H1 (cell line): ENCODE measurements at regions not wholly inside any gene's neighbourhood (a gene's known extent, or its start where the extent isn't known, plus 50 kb on each side); places are given as distances from the start of the nearest gene placed in this dataset.

Experiments
- CTCF ChIA-PET: fragments of 300-600 bp; sonication (Branson Sonifier 250); formaldehyde crosslinking; loops from one replicate; lab custom pipeline; 2021; ENCODE audit not compliant: partially characterized antibody; lab: Charles Lee
- POLR2A ChIA-PET: fragments of 300-600 bp; sonication (Branson Sonifier 250); formaldehyde crosslinking; loops from one replicate; lab custom pipeline; 2021; ENCODE audit warnings: inconsistent platforms; ENCODE audit not compliant: partially characterized antibody; lab: Charles Lee
- DNase-seq, 2 experiments: peaks; one replicate each; pipeline versions ENCODE4 v3.0.0 to v3.0.0-alpha.2; 2010 to 2022; ENCODE audit warnings: low spot score in 2 of 2, low read depth in 1 of 2, mixed read lengths in 1 of 2
- FAIRE-seq: peaks from 2 replicates; lab custom pipeline; 2011; peaks lifted over from hg19 to GRCh38; lab: Jason Lieb, UNC
- H2AFZ ChIP-seq: 2 replicates; pipeline ENCODE4 v1.8.1; 2012; ENCODE audit warnings: low read length, inconsistent platforms
- H2AK5ac ChIP-seq: 2 replicates; pipeline ENCODE4 v1.6.1; 2013; ENCODE audit warnings: low read depth, low read length
- H2BK120ac ChIP-seq: replicated peaks from 2 replicates; pipeline ENCODE3; 2013; ENCODE audit warnings: low read depth, low read length, inconsistent platforms
- H2BK12ac ChIP-seq: 2 replicates; pipeline ENCODE4 v1.6.1; 2013; ENCODE audit warnings: low read depth, low read length
- H2BK15ac ChIP-seq: 2 replicates; pipeline ENCODE4 v1.6.1; 2013; ENCODE audit warnings: low read length
- H2BK20ac ChIP-seq: 2 replicates; pipeline ENCODE4 v1.6.1; 2013; ENCODE audit warnings: low read length
- H2BK5ac ChIP-seq: 2 replicates; pipeline ENCODE4 v1.6.1; 2013; ENCODE audit warnings: low read depth, low read length
- H3K14ac ChIP-seq: 2 replicates; pipeline ENCODE4 v1.6.1; 2013; ENCODE audit warnings: inconsistent platforms; ENCODE audit not compliant: insufficient read length
- H3K18ac ChIP-seq: 2 replicates; pipeline ENCODE4 v1.6.1; 2013; ENCODE audit warnings: low read length; ENCODE audit errors: extremely low read depth
- H3K23ac ChIP-seq: 2 replicates; pipeline ENCODE4 v1.6.1; 2013; ENCODE audit warnings: inconsistent platforms; ENCODE audit not compliant: insufficient read length
- H3K23me2 ChIP-seq: 2 replicates; pipeline ENCODE4 v1.6.1; 2013; ENCODE audit warnings: low read depth, low read length
- H3K27ac ChIP-seq: 2 replicates; pipeline ENCODE4 v1.6.1; 2011; ENCODE audit warnings: low read depth, low read length, inconsistent platforms
- H3K27me3 ChIP-seq, 4 experiments: replicated peaks in 1 of 4; 1 replicate in 1 of 4; 2 replicates in 3 of 4; pipeline versions ENCODE4 v1.6.1 to v1.8.1; 2011 to 2013; ENCODE audit warnings: low read length in 3 of 4, mild to moderate bottlenecking in 3 of 4, inconsistent platforms in 2 of 4, mixed read lengths in 2 of 4, moderate library complexity in 1 of 4; ENCODE audit not compliant: control insufficient read depth in 3 of 4, insufficient read depth in 3 of 4; ENCODE audit errors: extremely low read depth in 1 of 4
- H3K36me3 ChIP-seq, 4 experiments: 2 replicates each; pipeline versions ENCODE4 v1.6.1 to v1.8.1; 2011 to 2013; ENCODE audit warnings: mild to moderate bottlenecking in 4 of 4, low read length in 3 of 4, moderate library complexity in 2 of 4, control low read depth in 1 of 4, inconsistent platforms in 1 of 4; ENCODE audit not compliant: insufficient read depth in 4 of 4, control insufficient read depth in 2 of 4
- H3K4ac ChIP-seq: replicated peaks from 2 replicates; pipeline ENCODE3; 2013; ENCODE audit warnings: low read length, low read depth, mixed read lengths, inconsistent platforms; ENCODE audit not compliant: insufficient read length
- H3K4me1 ChIP-seq, 4 experiments: replicated peaks in 1 of 4; 1 replicate in 1 of 4; 2 replicates in 3 of 4; pipeline versions ENCODE4 v1.6.1 to v1.8.1; 2011 to 2013; ENCODE audit warnings: low read length in 3 of 4, inconsistent platforms in 2 of 4, mixed read lengths in 1 of 4; ENCODE audit not compliant: insufficient read depth in 4 of 4, control insufficient read depth in 3 of 4
- H3K4me2 ChIP-seq, 2 experiments: 2 replicates each; pipeline versions ENCODE4 v1.6.1 to v1.8.1; 2011 to 2013; ENCODE audit warnings: low read depth in 2 of 2, low read length in 2 of 2, control low read depth in 1 of 2, inconsistent platforms in 1 of 2, mild to moderate bottlenecking in 1 of 2; ENCODE audit not compliant: insufficient read depth in 1 of 2
- H3K4me3 ChIP-seq, 4 experiments: fragments of 200-600, 300-600 bp in 1 of 4; sonication (generic), shearing (Covaris generic), sonication (Bioruptor Twin) in 1 of 4; 2 replicates each; pipeline versions ENCODE4 v1.5.1 to v1.8.1; 2011 to 2016; ENCODE audit warnings: low read length in 4 of 4, low read depth in 3 of 4, control low read depth in 2 of 4, inconsistent platforms in 2 of 4, mild to moderate bottlenecking in 2 of 4, mixed read lengths in 1 of 4, moderate library complexity in 1 of 4; ENCODE audit not compliant: insufficient read depth in 2 of 4; ENCODE audit errors: extremely low read depth in 1 of 4
- H3K56ac ChIP-seq: replicated peaks from 2 replicates; pipeline ENCODE3; 2013; ENCODE audit warnings: low read depth, mild to moderate bottlenecking, mixed read lengths, low read length, inconsistent platforms; ENCODE audit not compliant: insufficient read length
- H3K79me1 ChIP-seq: 2 replicates; pipeline ENCODE4 v1.6.1; 2013; ENCODE audit warnings: low read depth, low read length, control low read depth
- H3K79me2 ChIP-seq, 2 experiments: 2 replicates each; pipeline versions ENCODE4 v1.6.1 to v1.8.1; 2012 to 2013; ENCODE audit warnings: low read length in 2 of 2, mild to moderate bottlenecking in 2 of 2, inconsistent platforms in 1 of 2; ENCODE audit not compliant: insufficient read depth in 2 of 2, control insufficient read depth in 1 of 2
- H3K9ac ChIP-seq, 4 experiments: replicated peaks in 1 of 4; 1 replicate in 1 of 4; 2 replicates in 3 of 4; pipeline versions ENCODE4 v1.6.1 to v1.8.1; 2011 to 2013; ENCODE audit warnings: low read depth in 3 of 4, low read length in 3 of 4, control low read depth in 2 of 4, mild to moderate bottlenecking in 2 of 4, moderate library complexity in 2 of 4, inconsistent platforms in 1 of 4; ENCODE audit errors: extremely low read depth in 1 of 4
- H3K9me3 ChIP-seq, 2 experiments: 2 replicates each; pipeline versions ENCODE4 v1.6.1 to v1.8.1; 2012 to 2013; ENCODE audit warnings: mild to moderate bottlenecking in 2 of 2, moderate library complexity in 2 of 2, control low read depth in 1 of 2, inconsistent platforms in 1 of 2, low read depth in 1 of 2, low read length in 1 of 2, mixed read lengths in 1 of 2; ENCODE audit not compliant: insufficient read depth in 2 of 2
- H4K20me1 ChIP-seq, 2 experiments: replicated peaks in 1 of 2; 2 replicates each; pipeline versions ENCODE3 to v1.8.1; 2011 to 2013; ENCODE audit warnings: inconsistent platforms in 2 of 2, low read length in 2 of 2, mild to moderate bottlenecking in 1 of 2; ENCODE audit not compliant: insufficient read depth in 2 of 2, control insufficient read depth in 1 of 2
- H4K5ac ChIP-seq: 2 replicates; pipeline ENCODE4 v1.6.1; 2013; ENCODE audit warnings: low read length, low read depth, mixed read lengths, inconsistent platforms; ENCODE audit not compliant: insufficient read length
- H4K8ac ChIP-seq: 2 replicates; pipeline ENCODE4 v1.8.0; 2013; ENCODE audit warnings: mild to moderate bottlenecking, moderate library complexity, low read length, inconsistent platforms; ENCODE audit not compliant: insufficient read depth; ENCODE audit errors: extremely low read depth
- H4K91ac ChIP-seq: replicated peaks from 2 replicates; pipeline ENCODE3; 2013; ENCODE audit warnings: low read length, mixed read lengths, inconsistent platforms; ENCODE audit not compliant: insufficient read length
- FOSL1 ChIP-seq: IDR thresholded peaks from 2 replicates; pipeline ENCODE4 v1.6.1; 2011; ENCODE audit warnings: mild to moderate bottlenecking, low read depth, low read length, moderate library complexity; ENCODE audit not compliant: insufficient read depth
- SIRT6 ChIP-seq: IDR thresholded peaks from one replicate; pipeline ENCODE4 v1.7.1; 2012; ENCODE audit warnings: low read length, inconsistent platforms
- WGBS, 2 experiments: shearing (Covaris generic) in 1 of 2; methylation state at CpG; one replicate each; pipeline versions ENCODE4 v1.1.6 to v1.1.7; 2013 to 2015; ENCODE audit warnings: low lambda C conversion rate in 2 of 2, mixed read lengths in 2 of 2, inconsistent platforms in 1 of 2, low coverage in 1 of 2, missing lambda C conversion rate in 1 of 2; ENCODE audit not compliant: insufficient replicate concordance in 2 of 2, insufficient coverage in 1 of 2, insufficient read length in 1 of 2; ENCODE audit errors: extremely low coverage in 1 of 2, missing lambda C conversion rate in 1 of 2; 5-methylcytosine and 5-hydroxymethylcytosine counted together
- TF ChIP-seq, protein P1 (sequence below): IDR thresholded peaks from 2 replicates; pipeline ENCODE4 v1.6.1; 2011; ENCODE audit warnings: low read length, improper control_type of control experiment

DNA sequence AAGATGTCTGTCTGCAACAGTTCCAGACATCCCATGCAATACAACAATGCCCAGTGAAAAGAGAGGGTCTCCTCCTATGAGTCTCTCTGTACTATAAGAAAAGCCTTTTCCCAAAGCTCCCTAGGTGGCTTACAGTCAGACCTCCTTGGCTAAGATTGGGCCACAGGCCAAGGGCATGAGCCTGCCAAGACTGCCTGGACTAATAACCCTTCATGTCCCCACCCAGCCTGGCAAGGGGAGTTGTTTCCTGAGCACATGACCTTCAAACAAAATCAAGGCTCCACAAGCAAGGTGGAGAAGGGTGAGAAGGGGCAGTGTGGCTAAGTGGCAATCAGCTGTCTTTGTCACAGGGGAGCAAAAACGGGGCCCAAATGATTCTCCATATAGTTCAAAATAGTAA lies 75.6 kb upstream of the ZSWIM6 start:
- Histone ChIP-seq H2BK15ac (no peak overlapping the region), H2AFZ (no peak overlapping the region), H3K4me2 (no peak overlapping the region), H4K20me1 (no peaks in the 10 kb centered on the region), H4K5ac (no peak overlapping the region), H3K79me2 (no peaks in the 10 kb centered on the region), H3K36me3 (no peaks in the 10 kb centered on the region), H3K56ac (no peak overlapping the region), H2BK120ac (no peak overlapping the region), H2BK5ac (no peak overlapping the region), H3K4me3 (no peak overlapping the region), H3K9ac (no peak overlapping the region), H2BK12ac (no peak overlapping the region), H4K91ac (no peak overlapping the region), H2BK20ac (no peak overlapping the region), H3K18ac (no peak overlapping the region), H3K4ac (no peak overlapping the region), H3K14ac (no peak overlapping the region), H3K27me3 (no peaks in the 10 kb centered on the region), H3K27ac (no peak overlapping the region), H3K23me2 (no peaks in the 10 kb centered on the region), H3K23ac (no peak overlapping the region), H3K4me1 (no peaks in the 10 kb centered on the region), H2AK5ac (no peak overlapping the region), H4K8ac (no peak overlapping the region; the same call in 1 of the 2 replicates), H3K9me3 (no peaks in the 10 kb centered on the region), H3K79me1 (no peaks in the 10 kb centered on the region)
- ChIA-PET POLR2A (no interaction called here), CTCF (interaction anchor here (0.6 kb wide), 1 partner anchor 212 kb away, joined by 3 read pairs; no protein-coding TSS in a partner anchor)
- DNase-seq (no peak), FAIRE-seq (no peak)
- 78% methylated on average over 1 of the region's 1 CpG; no CpG with 5 or more reads in 1 of the 2 experiments for WGBS, 2 experiments
- TF ChIP-seq, protein P1, sequence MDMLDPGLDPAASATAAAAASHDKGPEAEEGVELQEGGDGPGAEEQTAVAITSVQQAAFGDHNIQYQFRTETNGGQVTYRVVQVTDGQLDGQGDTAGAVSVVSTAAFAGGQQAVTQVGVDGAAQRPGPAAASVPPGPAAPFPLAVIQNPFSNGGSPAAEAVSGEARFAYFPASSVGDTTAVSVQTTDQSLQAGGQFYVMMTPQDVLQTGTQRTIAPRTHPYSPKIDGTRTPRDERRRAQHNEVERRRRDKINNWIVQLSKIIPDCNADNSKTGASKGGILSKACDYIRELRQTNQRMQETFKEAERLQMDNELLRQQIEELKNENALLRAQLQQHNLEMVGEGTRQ: no peak
- TF ChIP-seq FOSL1 (no peak), SIRT6 (no peak)
